ENCODE measurements at regions not wholly inside any gene's neighbourhood (a gene's known extent, or its start where the extent isn't known, plus 50 kb on each side); places are given as distances from the start of the nearest gene placed in this dataset.
"Not testable (repeated sequence)": the region's sequence is repeated elsewhere in the genome, so short reads cannot be mapped to it uniquely, and the experiment has no call there.

DNA sequence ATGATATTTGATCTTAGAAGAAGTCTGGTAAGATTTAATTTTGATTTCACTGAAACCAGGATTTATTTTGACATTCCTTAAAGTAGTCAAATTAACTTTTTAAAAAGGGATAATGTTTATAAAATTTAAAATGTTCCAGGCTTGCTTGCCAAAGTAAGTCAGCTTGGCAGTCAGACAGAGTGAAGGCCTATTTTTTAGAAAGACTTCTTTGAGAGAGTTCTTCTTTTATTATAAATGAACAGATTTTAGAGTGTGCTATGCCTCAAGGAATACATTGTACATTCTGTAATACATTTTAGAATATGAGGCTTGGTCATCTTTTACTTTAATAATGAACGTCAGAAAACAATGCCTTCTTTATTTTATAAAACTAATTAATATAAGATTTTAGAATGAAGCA lies 138.7 kb downstream of the DISP1 start:
- DNase-seq: no peak

GRCh38 chr1:222955964-222956363 lies 141.1 kb downstream of the DISP1 start:
- DNase-seq: no peak

DNA sequence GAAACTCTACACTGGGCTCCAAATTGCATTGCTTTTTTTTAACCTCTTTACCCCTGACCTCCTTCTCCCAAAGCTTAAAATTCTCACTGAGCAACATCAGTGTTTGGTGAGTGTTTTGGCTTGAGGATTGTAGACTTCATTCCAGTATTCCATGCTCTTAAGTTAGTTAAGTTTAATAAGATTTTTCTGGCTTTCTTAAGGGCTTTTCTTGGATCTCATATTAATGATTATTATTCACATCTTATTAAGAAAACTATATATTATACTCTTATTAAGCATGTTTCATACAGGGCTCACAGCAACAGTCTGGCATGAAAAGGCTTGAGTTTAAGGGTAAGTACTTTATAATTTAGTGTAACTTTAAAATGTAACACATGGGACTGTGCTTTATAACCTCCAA lies 141.8 kb downstream of the DISP1 start:
- no peak for DNase-seq

DNA sequence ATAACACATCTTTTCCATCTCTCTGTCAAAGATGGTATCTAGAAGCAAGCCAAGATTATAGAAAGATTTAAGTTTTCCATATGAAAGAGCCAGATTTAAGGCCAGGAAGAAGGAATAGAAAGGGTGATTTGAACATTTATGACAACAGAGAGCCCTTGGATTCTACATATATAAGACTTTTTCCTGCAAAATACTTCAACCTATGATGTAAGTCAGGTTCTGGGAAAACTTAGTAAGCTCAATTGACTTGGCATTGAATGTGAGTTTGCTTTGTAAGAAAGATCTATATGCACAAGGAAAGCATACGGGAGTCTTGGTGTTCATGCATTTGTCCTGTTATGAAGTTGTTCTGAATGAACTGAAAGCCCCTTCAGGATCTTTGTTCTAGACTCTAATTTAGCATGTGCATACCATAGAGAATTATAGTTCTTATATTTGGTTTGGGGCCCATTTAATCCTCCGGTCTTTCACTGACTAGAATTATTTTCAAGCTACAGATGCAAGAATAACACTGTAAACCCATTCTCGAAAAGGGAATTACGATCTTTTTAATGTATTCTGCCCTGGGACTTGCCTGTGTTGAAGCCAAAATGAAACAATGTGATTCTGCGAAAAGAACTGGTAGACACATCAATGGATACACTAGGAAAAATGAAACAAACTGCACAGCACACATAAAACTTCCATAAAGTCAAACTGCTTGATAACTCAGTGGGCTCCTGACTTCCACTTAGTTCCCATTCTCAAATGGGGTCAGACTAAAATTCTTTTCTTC lies 152.8 kb downstream of the DISP1 start:
- no peak for DNase-seq

GRCh38 chr1:222970040-222970439 lies 155.2 kb downstream of the DISP1 start:
- no peak for DNase-seq

DNA sequence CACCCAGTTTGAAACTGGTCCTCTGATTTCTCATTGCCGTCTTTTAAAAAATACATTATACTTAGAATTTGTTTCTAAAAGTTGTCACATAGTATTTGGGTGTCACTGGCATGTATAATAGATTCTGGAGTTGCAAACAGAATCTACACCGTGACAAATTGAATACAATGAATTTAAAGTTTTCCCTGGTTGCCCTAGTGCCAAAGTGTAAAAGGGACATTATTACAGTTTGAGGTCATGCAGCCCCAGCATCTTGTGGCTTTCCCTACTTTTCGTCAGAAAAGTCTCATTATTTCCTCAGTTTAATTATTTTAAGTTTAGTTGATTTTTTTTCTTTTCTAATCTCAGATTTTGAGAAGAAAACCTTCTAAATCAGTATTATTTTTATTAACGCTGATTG lies 155.9 kb downstream of the DISP1 start:
- DNase-seq: no peak

GRCh38 chr1:222971146-222971545 lies 156.3 kb downstream of the DISP1 start:
- DNase-seq: no peak

- no peak for DNase-seq
Observed at GRCh38 chr1:222973561-222973960, 158.7 kb downstream of the DISP1 start.

DNA sequence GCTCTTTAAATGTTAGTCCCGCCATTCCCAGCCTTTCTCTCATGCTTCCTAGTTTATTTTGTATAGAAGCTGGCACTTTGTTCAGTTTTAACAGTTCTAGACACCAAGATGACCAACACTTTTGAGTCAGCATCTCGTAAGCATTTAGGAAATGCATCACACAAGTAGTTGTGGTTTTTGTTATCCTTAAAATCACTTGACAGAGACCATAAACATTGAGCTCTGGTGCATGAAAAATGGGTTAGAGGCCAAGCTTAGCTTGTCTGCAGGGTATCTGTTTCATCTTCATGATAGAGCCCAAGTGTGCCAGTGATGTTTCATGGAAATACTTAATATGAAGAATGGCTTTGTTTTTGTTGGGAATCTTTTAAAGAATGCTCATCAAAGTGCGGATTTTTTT lies 159.7 kb downstream of the DISP1 start:
- no peak for DNase-seq

DNA sequence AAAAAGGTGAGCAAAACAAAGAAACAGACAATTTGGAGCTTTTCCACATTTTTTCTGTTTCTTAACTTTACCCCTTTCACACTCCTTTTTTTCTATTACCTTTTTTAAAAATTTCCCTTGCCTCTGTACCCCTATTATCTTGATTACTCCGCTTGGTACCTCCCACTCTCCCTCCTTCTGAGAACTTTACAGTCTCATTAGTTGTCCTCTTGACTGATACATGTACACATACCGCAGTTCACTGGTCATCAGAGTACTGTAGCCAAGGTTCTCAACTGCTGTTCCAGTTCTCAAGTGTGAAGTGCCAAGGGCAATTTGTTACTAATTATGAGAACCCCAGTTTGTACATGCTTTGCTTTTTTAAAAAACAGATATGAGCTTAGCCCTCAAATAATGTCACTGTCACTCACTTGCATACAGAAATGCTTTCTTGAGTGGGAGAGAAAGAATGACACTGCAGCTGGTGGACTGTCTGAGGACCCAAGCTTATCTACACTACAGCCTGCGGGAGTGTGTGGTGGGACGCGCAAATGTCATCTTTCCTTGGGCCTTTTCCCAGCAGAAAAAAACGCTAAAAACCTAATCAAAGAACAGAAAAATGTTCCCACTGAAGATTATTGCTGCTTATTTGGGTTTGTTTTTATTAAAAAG lies 160.8 kb downstream of the DISP1 start:
- no peak for DNase-seq

DNA sequence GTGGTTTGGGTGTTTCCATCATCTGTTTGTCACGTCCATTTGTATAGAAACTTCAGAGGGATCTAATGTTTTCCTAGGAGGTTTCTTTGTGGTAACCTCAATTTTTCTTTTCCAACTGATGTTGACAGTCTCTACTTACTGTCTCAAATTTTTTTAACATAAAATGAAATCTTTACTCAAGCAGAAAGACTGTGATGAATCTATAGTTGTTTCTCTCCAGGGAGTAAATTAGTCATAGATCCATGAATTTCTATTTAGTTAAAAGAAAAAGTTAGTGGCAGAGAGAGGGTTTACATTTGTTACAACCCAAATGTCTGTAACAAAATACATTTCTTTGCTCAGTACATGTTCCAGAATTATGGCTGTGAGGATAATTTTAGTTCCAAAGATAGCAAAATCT lies 161.6 kb downstream of the DISP1 start:
- DNase-seq: no peak

DNA sequence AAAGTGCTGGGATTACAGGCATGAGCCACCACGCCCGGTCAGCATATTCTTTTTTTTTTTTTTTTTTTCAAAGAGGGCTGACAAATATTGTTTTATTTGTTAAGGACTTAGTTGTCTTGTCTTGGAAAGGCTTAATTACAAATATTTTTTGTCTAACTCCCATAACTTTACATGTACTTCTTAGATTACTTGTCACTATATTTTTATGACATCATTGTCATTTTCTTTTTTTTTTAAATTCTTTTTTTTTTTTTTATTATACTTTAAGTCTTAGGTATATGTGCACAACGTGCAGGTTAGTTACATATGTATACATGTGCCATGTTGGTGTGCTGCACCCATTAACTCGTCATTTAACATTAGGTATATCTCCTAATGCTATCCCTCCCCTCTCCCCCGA lies 162.5 kb downstream of the DISP1 start:
- DNase-seq: not testable (repeated sequence)

DNA sequence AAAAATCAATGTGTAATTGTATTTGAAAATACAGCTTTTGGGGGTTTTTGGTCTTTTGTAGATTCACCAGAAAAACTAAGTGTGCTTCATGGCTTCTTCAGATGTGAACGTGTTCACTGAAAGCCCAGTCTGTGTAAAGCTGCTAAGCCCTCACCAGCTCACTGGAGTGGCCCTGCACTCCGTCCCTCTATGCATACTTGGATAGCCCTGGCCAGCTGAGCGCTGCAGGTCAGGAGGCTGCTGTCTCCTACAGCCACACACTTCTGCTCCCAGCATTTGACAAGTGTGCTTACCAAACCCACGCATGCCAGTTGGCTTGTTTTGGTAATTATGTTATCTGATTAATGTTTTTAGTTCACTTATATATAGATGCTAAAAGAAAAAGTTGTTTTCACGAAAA lies 163.5 kb downstream of the TLR5 start:
- no peak for DNase-seq

DNA sequence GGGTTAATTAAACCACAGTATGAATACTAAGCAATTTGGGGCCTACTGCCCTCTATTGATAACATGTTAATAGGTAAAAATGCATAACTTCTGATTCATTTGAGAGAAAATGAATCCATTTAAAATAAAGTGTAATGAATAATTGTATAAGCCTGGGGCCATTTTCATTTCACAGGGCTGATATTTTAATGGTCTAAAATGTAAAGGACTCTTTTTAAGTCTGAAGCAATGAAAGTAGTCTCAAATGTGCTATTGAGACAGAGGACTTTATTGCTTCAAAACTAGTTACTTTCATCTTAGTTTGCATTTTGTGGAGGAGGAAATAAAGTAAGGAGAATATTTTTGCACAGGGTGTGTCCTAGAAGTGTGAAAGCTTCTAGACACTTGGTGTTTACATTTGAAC lies 155.4 kb downstream of the TLR5 start:
- DNase-seq: no peak

GRCh38 chr1:222989443-222989842 lies 153.6 kb downstream of the TLR5 start:
- DNase-seq: no peak

GRCh38 chr1:222991177-222991576 lies 151.9 kb downstream of the TLR5 start:
- no peak for DNase-seq

- no peak for DNase-seq
Observed at GRCh38 chr1:222991908-222992307, 151.1 kb downstream of the TLR5 start.

DNA sequence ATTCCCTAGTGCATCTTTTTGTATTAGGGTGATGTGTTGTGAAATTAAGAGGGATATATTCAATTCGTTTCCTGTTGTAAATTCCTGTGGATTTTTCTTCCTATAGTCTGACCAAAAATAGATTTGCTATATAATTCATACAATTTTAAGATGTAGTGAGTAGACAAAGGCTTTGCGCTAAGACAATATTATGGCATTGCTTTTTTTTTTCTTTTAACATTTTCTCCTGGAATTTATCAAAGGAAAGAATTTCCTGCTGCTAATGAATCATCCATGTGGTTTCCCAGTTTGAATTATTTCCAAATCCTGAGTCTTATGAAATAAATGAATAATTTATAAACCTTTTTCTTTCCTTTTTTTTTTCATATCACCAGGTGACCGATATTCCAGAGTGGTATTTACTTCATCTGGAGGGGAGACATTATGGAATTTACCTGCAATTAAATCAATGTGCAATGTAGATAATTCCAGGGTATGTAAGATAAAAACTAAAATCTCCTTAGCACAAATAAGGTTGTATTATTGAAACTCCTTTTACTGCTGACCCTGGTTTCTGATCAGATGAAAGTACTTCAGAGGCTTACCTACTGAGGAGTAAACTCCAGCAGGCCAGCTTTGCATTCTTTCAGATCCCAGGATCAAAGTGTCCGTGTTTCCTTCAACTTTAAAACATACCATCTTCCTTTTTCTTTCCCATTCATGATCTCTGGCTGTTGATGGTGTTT lies 148.4 kb downstream of the TLR5 start:
- DNase-seq: no peak

DNA sequence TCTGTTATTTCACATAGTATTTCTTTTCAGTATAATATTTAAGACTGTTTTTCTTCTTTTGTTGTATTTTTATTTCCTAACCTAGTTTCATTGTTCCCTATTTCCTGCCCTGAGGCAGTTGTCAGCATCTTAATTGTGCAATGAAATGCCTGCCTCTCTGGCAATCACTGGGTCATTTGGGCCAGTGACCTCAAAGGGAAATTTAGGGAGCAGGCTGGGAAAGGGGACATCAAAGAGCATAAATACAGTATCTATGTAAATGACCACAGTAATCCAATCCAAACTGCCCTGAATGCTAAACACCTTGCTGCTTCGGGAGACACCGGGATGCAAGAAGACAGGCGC lies 147.8 kb downstream of the TLR5 start:
- no peak for DNase-seq

GRCh38 chr1:222995620-222996309 lies 147.3 kb downstream of the TLR5 start:
- DNase-seq: no peak

- no peak for DNase-seq
Observed at GRCh38 chr1:222996310-222996975, 146.6 kb downstream of the TLR5 start.

GRCh38 chr1:223000632-223001031 lies 142.4 kb downstream of the TLR5 start:
- DNase-seq: no peak
